ENCODE measurements at regions not wholly inside any gene's neighbourhood (a gene's known extent, or its start where the extent isn't known, plus 50 kb on each side); places are given as distances from the start of the nearest gene placed in this dataset.

- ATAC-seq (no peak), DNase-seq (ENCODE audit: low spot score) (no peak)
- no peaks in the 10 kb centered on the region for H3K4me1 Mint-ChIP-seq
- no peaks in the 10 kb centered on the region for H3K27me3 Mint-ChIP-seq (ENCODE audit: low read depth)
- H3K4me3 Mint-ChIP-seq = no peak overlapping the region
- POLR2A ChIA-PET = no interaction called here
- TF ChIP-seq ETV6 (CRISPR knock-in tag; IDR thresholded peaks at IDR 0.05) (no peak), MYBL2 (CRISPR knock-in tag; IDR thresholded peaks at IDR 0.05) (no peak), RORB (CRISPR knock-in tag; IDR thresholded peaks at IDR 0.05) (no peak), JUN (CRISPR knock-in tag; IDR thresholded peaks at IDR 0.05) (no peak), ZMAT4 (CRISPR knock-in tag; IDR thresholded peaks at IDR 0.05) (no peak), ZNF232 (CRISPR knock-in tag; IDR thresholded peaks at IDR 0.05) (no peak), NR3C1 (CRISPR knock-in tag; conservative IDR thresholded peaks at IDR 0.05; ENCODE audit: low read depth) (no peak), ATF6 (CRISPR knock-in tag; IDR thresholded peaks at IDR 0.05) (no peak), SP1 (CRISPR knock-in tag; conservative IDR thresholded peaks at IDR 0.05) (no peak), NFYB (CRISPR knock-in tag; conservative IDR thresholded peaks at IDR 0.05; ENCODE audit: low read depth) (no peak), ZSCAN18 (CRISPR knock-in tag; IDR thresholded peaks at IDR 0.05) (no peak), HMGXB4 (CRISPR knock-in tag; IDR thresholded peaks at IDR 0.05) (no peak), PRRX2 (CRISPR knock-in tag; IDR thresholded peaks at IDR 0.05) (no peak), TEAD4 (CRISPR knock-in tag; IDR thresholded peaks at IDR 0.05) (no peak), PRDM15 (CRISPR knock-in tag; IDR thresholded peaks at IDR 0.05) (no peak), ZBTB43 (CRISPR knock-in tag; IDR thresholded peaks at IDR 0.05) (no peak)
- H3K36me3 Mint-ChIP-seq = no peaks in the 10 kb centered on the region
- peaks cover 7% of the 10 kb centered on the region for H3K9me3 Mint-ChIP-seq
- CTCF ChIA-PET = no interaction called here
- no peak overlapping the region for H3K27ac Mint-ChIP-seq
Observed at GRCh38 chr2:203809991-203810510, 57.5 kb upstream of the CTLA4 start.

Data from WTC11 (cell line).